ENCODE measurements at regions not wholly inside any gene's neighbourhood (a gene's known extent, or its start where the extent isn't known, plus 50 kb on each side); places are given as distances from the start of the nearest gene placed in this dataset.
"Not testable (repeated sequence)": the region's sequence is repeated elsewhere in the genome, so short reads cannot be mapped to it uniquely, and the experiment has no call there.

- Histone ChIP-seq H3K4me3 (no peak overlapping the region), H3K27me3 (no peaks in the 10 kb centered on the region), H3K4me1 (no peaks in the 10 kb centered on the region), H3K36me3 (no peaks in the 10 kb centered on the region), H3K27ac (no peak overlapping the region), H3K9me3 (replicated peaks) (no peaks in the 10 kb centered on the region)
- peak in 1 of 2 experiments; percentile 67 for DNase-seq
These were observed 117.2 kb downstream of the TEX13C start for GRCh38 chrX:125436855-125437254.

DNA sequence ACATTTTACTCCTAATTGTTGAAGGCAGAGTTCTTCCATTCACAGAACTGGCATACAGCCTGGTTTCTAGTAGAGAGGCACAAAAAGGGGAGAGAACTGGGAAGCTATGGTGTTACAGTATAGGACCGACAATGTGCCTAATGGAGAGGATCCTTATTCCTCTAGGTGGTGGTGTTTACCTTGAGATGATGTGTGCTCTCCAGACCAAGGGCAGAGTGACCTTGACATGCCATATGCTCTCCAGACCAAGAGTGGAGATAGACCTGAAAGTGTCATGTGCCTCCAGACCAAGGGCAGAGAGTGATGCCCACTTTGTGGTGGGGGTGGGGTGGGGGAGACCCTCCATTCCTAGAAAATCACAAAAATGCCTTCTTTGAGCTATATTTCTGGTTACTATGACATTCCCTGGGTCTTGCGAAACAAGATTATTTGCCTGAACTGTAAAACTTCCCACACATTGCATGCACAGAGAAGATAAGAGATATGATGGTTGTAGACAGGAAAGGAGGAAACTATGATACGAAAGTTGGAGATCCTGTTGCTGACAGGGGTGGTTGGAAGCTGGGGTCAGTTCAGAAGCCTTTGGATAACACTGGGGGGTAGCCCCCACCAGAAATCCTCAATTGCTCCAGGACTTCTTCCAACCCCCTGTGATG, 119.7 kb downstream of the TEX13C start:
- no peaks in the 10 kb centered on the region for H3K9me3 ChIP-seq (replicated peaks)
- no peak overlapping the region for H3K27ac ChIP-seq
- no peak overlapping the region for H3K4me3 ChIP-seq
- no peaks in the 10 kb centered on the region for H3K27me3 ChIP-seq
- no peaks in the 10 kb centered on the region for H3K36me3 ChIP-seq
- no peaks in the 10 kb centered on the region for H3K4me1 ChIP-seq
- no peak for DNase-seq

- no peak for DNase-seq
- H3K4me1 ChIP-seq = no peaks in the 10 kb centered on the region
- H3K27ac ChIP-seq = no peak overlapping the region
- H3K4me3 ChIP-seq = no peak overlapping the region
- H3K27me3 ChIP-seq = no peaks in the 10 kb centered on the region
- no peaks in the 10 kb centered on the region for H3K36me3 ChIP-seq
- no peaks in the 10 kb centered on the region for H3K9me3 ChIP-seq (replicated peaks)
These were observed 125.0 kb downstream of the TEX13C start for GRCh38 chrX:125444659-125445058.

DNA sequence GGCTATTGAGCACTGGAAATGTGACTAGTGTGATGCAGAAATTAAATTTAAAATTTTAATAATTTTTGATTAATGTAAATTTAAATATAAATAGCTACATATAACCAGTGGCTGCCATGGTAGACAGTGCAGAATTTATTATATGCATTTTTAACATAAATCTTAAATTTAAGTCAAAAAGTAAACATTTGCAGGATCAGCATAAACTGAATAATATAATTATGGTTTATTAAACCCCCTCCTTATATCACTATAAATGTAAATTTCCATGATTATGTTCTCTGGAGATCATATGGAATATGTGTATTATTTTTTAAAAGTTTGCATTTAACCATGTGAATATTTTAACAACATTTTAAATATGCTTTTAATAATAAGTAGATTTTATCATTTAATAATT, 155.8 kb downstream of the TEX13C start:
- Histone ChIP-seq H3K36me3 (no peaks in the 10 kb centered on the region), H3K4me3 (no peak overlapping the region), H3K9me3 (replicated peaks) (no peaks in the 10 kb centered on the region), H3K4me1 (no peaks in the 10 kb centered on the region), H3K27me3 (no peaks in the 10 kb centered on the region), H3K27ac (no peak overlapping the region)
- no peak for DNase-seq

GRCh38 chrX:125492439-125492838, 172.8 kb downstream of the TEX13C start:
- no peaks in the 10 kb centered on the region for H3K9me3 ChIP-seq (replicated peaks)
- no peak overlapping the region for H3K4me3 ChIP-seq
- H3K27me3 ChIP-seq = no peaks in the 10 kb centered on the region
- no peak for DNase-seq
- no peaks in the 10 kb centered on the region for H3K4me1 ChIP-seq
- no peaks in the 10 kb centered on the region for H3K36me3 ChIP-seq
- H3K27ac ChIP-seq = no peak overlapping the region

DNA sequence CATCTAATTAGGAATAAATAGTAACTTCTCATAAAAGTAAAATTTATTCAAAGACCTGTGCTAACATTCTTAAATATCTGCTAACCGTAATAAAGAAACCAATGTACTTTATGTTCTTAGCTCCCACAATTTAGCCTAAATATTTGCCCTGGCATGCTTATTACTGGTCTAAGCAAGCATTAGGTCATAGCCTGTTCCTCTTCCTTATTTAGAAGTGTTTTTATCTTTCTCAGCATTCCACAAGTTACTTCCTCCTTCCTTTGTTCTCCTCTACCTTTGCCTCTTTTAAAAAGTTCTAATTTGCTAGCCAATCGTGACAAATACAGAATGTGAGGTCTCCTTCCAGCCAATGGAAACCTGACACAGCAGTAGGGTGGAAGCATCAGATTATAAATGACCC, 173.3 kb downstream of the TEX13C start:
- DNase-seq; H3K4me3 ChIP-seq; H3K9me3 ChIP-seq (replicated peaks); H3K27ac ChIP-seq; H3K4me1 ChIP-seq; H3K27me3 ChIP-seq; H3K36me3 ChIP-seq: not testable (repeated sequence)

GRCh38 chrX:125497667-125498066, 178.0 kb downstream of the TEX13C start:
- H3K4me1 ChIP-seq = no peaks in the 10 kb centered on the region
- no peak overlapping the region for H3K4me3 ChIP-seq
- H3K27ac ChIP-seq = no peak overlapping the region
- no peaks in the 10 kb centered on the region for H3K9me3 ChIP-seq (replicated peaks)
- no peak for DNase-seq
- no peaks in the 10 kb centered on the region for H3K36me3 ChIP-seq
- H3K27me3 ChIP-seq = no peaks in the 10 kb centered on the region

- no peaks in the 10 kb centered on the region for H3K27me3 ChIP-seq
- DNase-seq = no peak
- no peak overlapping the region for H3K4me3 ChIP-seq
- H3K9me3 ChIP-seq (replicated peaks) = no peaks in the 10 kb centered on the region
- no peak overlapping the region for H3K27ac ChIP-seq
- H3K36me3 ChIP-seq = no peaks in the 10 kb centered on the region
- H3K4me1 ChIP-seq = no peaks in the 10 kb centered on the region
These were observed 184.1 kb downstream of the TEX13C start for GRCh38 chrX:125503769-125504168.

DNA sequence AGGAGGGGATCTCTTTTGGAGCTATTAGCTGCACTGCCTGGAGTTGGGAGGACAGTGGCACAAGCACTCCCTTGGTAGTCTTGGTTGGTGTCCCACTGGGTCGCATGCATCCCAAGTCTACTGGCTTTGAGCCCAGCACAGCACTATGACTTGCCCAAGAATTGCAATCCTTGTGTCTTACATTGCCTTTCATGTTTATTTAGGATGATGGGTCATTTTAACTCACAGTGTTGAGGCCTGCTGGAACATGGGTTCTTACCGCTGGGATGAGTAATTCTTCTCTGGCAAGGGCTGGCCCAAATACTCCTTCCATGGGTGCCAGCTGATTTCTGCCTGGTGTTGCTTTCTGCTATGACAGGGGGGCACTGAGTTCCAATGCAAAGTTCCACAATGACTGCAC, 185.5 kb downstream of the TEX13C start:
- no peak overlapping the region for H3K27ac ChIP-seq
- H3K27me3 ChIP-seq = no peaks in the 10 kb centered on the region
- H3K4me3 ChIP-seq = no peak overlapping the region
- no peaks in the 10 kb centered on the region for H3K9me3 ChIP-seq (replicated peaks)
- no peaks in the 10 kb centered on the region for H3K4me1 ChIP-seq
- no peak for DNase-seq
- H3K36me3 ChIP-seq = no peaks in the 10 kb centered on the region

GRCh38 chrX:125507119-125507518, 187.4 kb downstream of the TEX13C start:
- Histone ChIP-seq H3K27me3 (no peaks in the 10 kb centered on the region), H3K4me1 (no peaks in the 10 kb centered on the region), H3K9me3 (replicated peaks) (no peaks in the 10 kb centered on the region), H3K27ac (no peak overlapping the region), H3K4me3 (no peak overlapping the region), H3K36me3 (no peaks in the 10 kb centered on the region)
- DNase-seq = no peak

- Histone ChIP-seq H3K4me1 (no peaks in the 10 kb centered on the region), H3K27ac (no peak overlapping the region), H3K36me3 (no peaks in the 10 kb centered on the region), H3K9me3 (replicated peaks) (no peaks in the 10 kb centered on the region), H3K27me3 (no peaks in the 10 kb centered on the region), H3K4me3 (no peak overlapping the region)
- DNase-seq = no peak
These were observed 200.4 kb downstream of the TEX13C start for GRCh38 chrX:125520029-125520428.

- H3K4me3 ChIP-seq = no peak overlapping the region
- no peaks in the 10 kb centered on the region for H3K9me3 ChIP-seq (replicated peaks)
- no peaks in the 10 kb centered on the region for H3K36me3 ChIP-seq
- no peaks in the 10 kb centered on the region for H3K4me1 ChIP-seq
- no peaks in the 10 kb centered on the region for H3K27me3 ChIP-seq
- DNase-seq = no peak
- H3K27ac ChIP-seq = no peak overlapping the region
These were observed 203.1 kb downstream of the TEX13C start for GRCh38 chrX:125522752-125523151.

- H3K4me1 ChIP-seq = no peaks in the 10 kb centered on the region
- DNase-seq = no peak
- H3K36me3 ChIP-seq = no peaks in the 10 kb centered on the region
- H3K27me3 ChIP-seq = no peaks in the 10 kb centered on the region
- H3K27ac ChIP-seq = no peak overlapping the region
- H3K9me3 ChIP-seq (replicated peaks) = no peaks in the 10 kb centered on the region
- H3K4me3 ChIP-seq = no peak overlapping the region
These were observed 212.9 kb downstream of the TEX13C start for GRCh38 chrX:125532411-125533089.

DNA sequence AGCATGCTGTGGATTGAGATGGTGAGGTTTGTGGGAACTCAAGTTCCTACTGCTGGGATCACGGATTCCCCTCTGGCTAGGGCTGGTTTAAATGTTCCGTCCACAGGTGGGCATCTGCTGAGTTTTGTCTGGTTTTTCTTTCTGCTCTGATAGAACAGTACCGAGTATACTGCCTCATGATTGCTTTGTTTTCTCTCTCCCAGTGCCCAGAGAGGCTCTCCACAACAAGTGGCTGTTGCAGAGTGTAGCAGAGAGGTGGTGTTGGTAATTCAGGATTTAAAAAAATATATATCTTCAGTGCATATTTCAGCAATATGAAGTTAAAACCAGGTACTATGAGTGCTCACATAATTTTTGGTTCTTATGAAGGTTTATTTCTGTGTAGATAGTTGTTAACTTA, 213.7 kb downstream of the TEX13C start:
- no peak overlapping the region for H3K27ac ChIP-seq
- no peaks in the 10 kb centered on the region for H3K36me3 ChIP-seq

DNA sequence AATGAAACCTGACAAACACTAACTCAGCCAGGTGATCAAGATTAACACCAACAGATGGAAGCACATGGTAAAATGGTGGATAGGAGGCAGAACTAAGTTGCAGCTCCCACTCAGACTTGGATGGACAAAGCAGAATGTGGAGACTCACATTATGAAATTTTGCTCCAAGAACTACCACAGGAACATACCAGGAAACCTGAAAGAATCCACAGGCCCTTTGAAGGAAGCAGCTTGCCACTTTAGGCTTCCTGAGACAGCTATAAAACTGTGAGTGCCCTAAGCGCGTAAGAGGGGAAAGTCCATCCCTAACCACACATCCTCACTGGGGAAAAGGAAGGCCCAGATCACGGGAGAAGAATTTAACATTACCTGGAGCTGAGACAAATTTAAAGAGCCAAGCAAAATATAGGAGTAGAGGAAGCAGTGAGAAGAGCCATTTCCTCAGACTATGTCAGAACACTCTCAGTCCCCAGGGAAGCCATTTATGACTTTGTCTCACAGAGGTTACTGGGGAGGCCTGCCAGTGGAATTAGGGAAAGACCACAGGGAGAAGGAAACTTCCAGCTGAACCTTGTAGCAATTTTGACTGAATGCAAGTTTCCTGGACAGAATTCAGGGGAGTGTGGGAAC, 224.5 kb downstream of the TEX13C start:
- no peaks in the 10 kb centered on the region for H3K4me1 ChIP-seq
- H3K27ac ChIP-seq = no peak overlapping the region
- no peak overlapping the region for H3K4me3 ChIP-seq
- no peaks in the 10 kb centered on the region for H3K9me3 ChIP-seq (replicated peaks)
- H3K36me3 ChIP-seq = no peaks in the 10 kb centered on the region
- DNase-seq = no peak
- H3K27me3 ChIP-seq = no peaks in the 10 kb centered on the region

More for the DNA sequence above, 213.7 kb downstream of the TEX13C start:
- no peak overlapping the region for H3K4me3 ChIP-seq
- H3K4me1 ChIP-seq = no peaks in the 10 kb centered on the region
- no peaks in the 10 kb centered on the region for H3K9me3 ChIP-seq (replicated peaks)
- H3K27me3 ChIP-seq = no peaks in the 10 kb centered on the region
- no peak for DNase-seq

GRCh38 chrX:125544856-125545255, 225.2 kb downstream of the TEX13C start:
- no peaks in the 10 kb centered on the region for H3K9me3 ChIP-seq (replicated peaks)
- no peaks in the 10 kb centered on the region for H3K36me3 ChIP-seq
- no peaks in the 10 kb centered on the region for H3K4me1 ChIP-seq
- H3K27me3 ChIP-seq = no peaks in the 10 kb centered on the region
- no peak overlapping the region for H3K4me3 ChIP-seq
- H3K27ac ChIP-seq = no peak overlapping the region
- DNase-seq = no peak
